Stomach (tissue), 4 donors: ENCODE measurements at regions not wholly inside any gene's neighbourhood (a gene's known extent, or its start where the extent isn't known, plus 50 kb on each side); places are given as distances from the start of the nearest gene placed in this dataset.
"Not testable (repeated sequence)": the region's sequence is repeated elsewhere in the genome, so short reads cannot be mapped to it uniquely, and the experiment has no call there.

Experiments used
- CTCF ChIP-seq, 7 experiments: fragments of 450-650 bp in 4 of 7; fragments of 200-600 bp in 3 of 7; sonication (generic) in 3 of 7; IDR thresholded peaks; one replicate each; pipeline ENCODE4 v1.5.1; 2016 to 2019; ENCODE audit warnings: antibody characterized with exemption in 7 of 7, control low read depth in 2 of 7, mild to moderate bottlenecking in 1 of 7
- EP300 ChIP-seq: sonication (generic); formaldehyde crosslinking; IDR thresholded peaks from one replicate; pipeline ENCODE4 v1.6.1; 2017; ENCODE audit warnings: antibody characterized with exemption
- POLR2A ChIP-seq, 4 donors: fragments of 450-650 bp; IDR thresholded peaks; one replicate each; pipeline ENCODE4 v1.6.1; 2016; ENCODE audit warnings: antibody characterized with exemption in 4 of 4, control low read depth in 2 of 4, mild to moderate bottlenecking in 1 of 4, moderate library complexity in 1 of 4
- POLR2AphosphoS5 ChIP-seq, 3 donors: sonication (generic); formaldehyde crosslinking; IDR thresholded peaks; one replicate each; pipeline ENCODE4 v1.6.1; 2016; ENCODE audit warnings: antibody characterized with exemption in 3 of 3

GRCh38 chr10:46154271-46154670, 108.2 kb upstream of the MSMB start:
- TF ChIP-seq CTCF (IDR thresholded peaks at IDR 0.05); POLR2A (IDR thresholded peaks at IDR 0.05); POLR2AphosphoS5 (IDR thresholded peaks at IDR 0.05); EP300: not testable (repeated sequence)
